SK-N-SH (cell line): ENCODE measurements at regions not wholly inside any gene's neighbourhood (a gene's known extent, or its start where the extent isn't known, plus 50 kb on each side); places are given as distances from the start of the nearest gene placed in this dataset.

ENCODE experiments used
- CTCF ChIP-seq: fragments of 200-600 bp; sonication (generic); IDR thresholded peaks from 2 replicates; pipeline ENCODE4 v1.6.1; 2017; ENCODE audit warnings: antibody characterized with exemption, mild to moderate bottlenecking, moderate library complexity
- EZH2phosphoT487 ChIP-seq: fragments of 200-600 bp; sonication (generic); IDR thresholded peaks from 2 replicates; pipeline ENCODE4 v1.6.1; 2017; ENCODE audit warnings: low read depth, mixed run types, mild to moderate bottlenecking, antibody characterized with exemption, moderate library complexity, borderline replicate concordance
- GABPA ChIP-seq: IDR thresholded peaks from 2 replicates; pipeline ENCODE4 v1.4.0; 2012; ENCODE audit warnings: low read depth, mild to moderate bottlenecking
- MAX ChIP-seq: IDR thresholded peaks from 2 replicates; pipeline ENCODE4 v1.4.0; 2012; ENCODE audit warnings: low read depth
- POLR2AphosphoS5 ChIP-seq: IDR thresholded peaks from 2 replicates; pipeline ENCODE4 v1.6.1; 2012; ENCODE audit warnings: low read depth, low read length
- RAD21 ChIP-seq: IDR thresholded peaks from 2 replicates; pipeline ENCODE4 v1.6.1; 2012; ENCODE audit warnings: mild to moderate bottlenecking, low read length
- RCOR1 ChIP-seq: fragments of 150-350 bp; IDR thresholded peaks from 2 replicates; pipeline ENCODE4 v1.6.1; 2017; ENCODE audit warnings: antibody characterized with exemption, low read length
- REST ChIP-seq: IDR thresholded peaks from 2 replicates; pipeline ENCODE4 v1.6.1; 2012; ENCODE audit warnings: mild to moderate bottlenecking, low read depth, low read length, moderate library complexity
- RFX5 ChIP-seq: IDR thresholded peaks from 2 replicates; pipeline ENCODE4 v1.6.1; 2012; ENCODE audit warnings: mild to moderate bottlenecking, improper control_type of control experiment, low read length

GRCh38 chrX:16528620-16529019 lies 121.3 kb upstream of the S100G start:
- TF ChIP-seq CTCF (no peak), EZH2phosphoT487 (no peak), GABPA (no peak), RAD21 (no peak), POLR2AphosphoS5 (no peak), RCOR1 (no peak), REST (no peak), MAX (no peak), RFX5 (no peak)
